ENCODE measurements at regions not wholly inside any gene's neighbourhood (a gene's known extent, or its start where the extent isn't known, plus 50 kb on each side); places are given as distances from the start of the nearest gene placed in this dataset.

DNA sequence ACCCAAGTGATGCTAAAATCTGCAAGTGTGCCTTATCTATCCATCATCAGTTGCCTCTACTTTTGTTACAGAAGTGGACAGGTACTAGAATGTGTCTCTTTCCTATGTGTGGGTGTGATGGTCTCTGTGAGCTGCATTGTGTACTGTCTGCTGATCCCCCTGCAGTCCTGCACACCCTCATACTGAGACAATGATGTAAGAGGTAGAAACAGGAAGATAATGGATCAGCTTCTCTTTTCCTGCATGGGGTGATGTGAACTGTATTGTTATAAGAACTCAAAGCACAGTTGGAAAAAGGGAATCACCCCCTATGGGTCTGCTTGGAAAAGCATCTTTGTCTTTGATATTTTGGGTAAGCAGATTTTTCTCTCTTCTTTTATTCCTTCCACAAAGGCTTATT lies 537.6 kb upstream of the CDH2 start:
- Mint-ChIP-seq H3K27ac (no peak overlapping the region), H3K4me1 (no peaks in the 10 kb centered on the region), H3K27me3 (no peaks in the 10 kb centered on the region), H3K4me3 (no peak overlapping the region), H3K36me3 (ENCODE audit: low read depth) (no peaks in the 10 kb centered on the region), H3K9me3 (peaks cover 8% of the 10 kb centered on the region)
- TF ChIP-seq, protein P1, sequence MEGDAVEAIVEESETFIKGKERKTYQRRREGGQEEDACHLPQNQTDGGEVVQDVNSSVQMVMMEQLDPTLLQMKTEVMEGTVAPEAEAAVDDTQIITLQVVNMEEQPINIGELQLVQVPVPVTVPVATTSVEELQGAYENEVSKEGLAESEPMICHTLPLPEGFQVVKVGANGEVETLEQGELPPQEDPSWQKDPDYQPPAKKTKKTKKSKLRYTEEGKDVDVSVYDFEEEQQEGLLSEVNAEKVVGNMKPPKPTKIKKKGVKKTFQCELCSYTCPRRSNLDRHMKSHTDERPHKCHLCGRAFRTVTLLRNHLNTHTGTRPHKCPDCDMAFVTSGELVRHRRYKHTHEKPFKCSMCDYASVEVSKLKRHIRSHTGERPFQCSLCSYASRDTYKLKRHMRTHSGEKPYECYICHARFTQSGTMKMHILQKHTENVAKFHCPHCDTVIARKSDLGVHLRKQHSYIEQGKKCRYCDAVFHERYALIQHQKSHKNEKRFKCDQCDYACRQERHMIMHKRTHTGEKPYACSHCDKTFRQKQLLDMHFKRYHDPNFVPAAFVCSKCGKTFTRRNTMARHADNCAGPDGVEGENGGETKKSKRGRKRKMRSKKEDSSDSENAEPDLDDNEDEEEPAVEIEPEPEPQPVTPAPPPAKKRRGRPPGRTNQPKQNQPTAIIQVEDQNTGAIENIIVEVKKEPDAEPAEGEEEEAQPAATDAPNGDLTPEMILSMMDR (IDR thresholded peaks at IDR 0.05) = no peak
- POLR2A ChIA-PET = no interaction called here
- DNase-seq = no peak
- no peak for ATAC-seq (ENCODE audit: low read depth)
- CTCF ChIA-PET = no interaction called here
- intact Hi-C loops (cut with micrococcal nuclease) = loop anchor here (10.0 kb wide), 1 partner anchor 50 kb away; no protein-coding TSS in a partner anchor

DNA sequence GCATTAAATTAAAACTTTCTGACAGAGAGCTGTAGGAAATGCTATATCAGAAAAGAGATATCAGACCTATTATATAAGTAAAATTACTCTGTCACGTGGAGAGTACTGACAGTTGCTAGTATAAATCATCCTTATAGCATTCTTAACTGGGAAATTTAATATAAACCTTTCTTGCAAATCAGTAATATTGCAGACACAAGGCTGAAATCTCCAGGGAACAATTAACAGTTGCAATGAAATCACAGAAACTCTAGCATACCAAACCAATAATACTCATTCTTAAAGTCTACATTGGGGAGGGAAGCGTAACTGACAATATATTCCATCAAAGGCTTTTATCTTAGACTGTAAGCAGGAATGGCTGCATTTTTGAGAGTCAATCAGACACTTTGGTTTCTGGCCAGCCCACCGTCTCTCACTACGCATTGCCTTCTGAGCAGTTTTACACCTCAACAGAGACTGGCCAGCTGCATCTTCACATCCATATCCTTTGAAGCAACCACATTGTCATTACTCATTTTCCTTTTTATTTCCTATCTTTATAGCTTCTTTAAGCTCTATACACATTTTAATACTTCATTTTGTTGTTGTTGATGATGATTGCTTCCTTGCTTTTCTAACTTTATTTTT lies 536.0 kb upstream of the CDH2 start:
- TF ChIP-seq, protein P1 (IDR thresholded peaks at IDR 0.05) = no peak
- H3K27me3 Mint-ChIP-seq = no peaks in the 10 kb centered on the region
- H3K4me3 Mint-ChIP-seq = no peak overlapping the region
- POLR2A ChIA-PET = no interaction called here
- no peak for ATAC-seq (ENCODE audit: low read depth)
- DNase-seq = no peak
- H3K36me3 Mint-ChIP-seq (ENCODE audit: low read depth) = no peaks in the 10 kb centered on the region
- CTCF ChIA-PET = no interaction called here
- H3K9me3 Mint-ChIP-seq = peaks cover 9% of the 10 kb centered on the region
- H3K27ac Mint-ChIP-seq = no peak overlapping the region
- intact Hi-C loops (cut with micrococcal nuclease) = loop anchor here (10.0 kb wide), 1 partner anchor 52 kb away; no protein-coding TSS in a partner anchor
- H3K4me1 Mint-ChIP-seq = no peaks in the 10 kb centered on the region

DNA sequence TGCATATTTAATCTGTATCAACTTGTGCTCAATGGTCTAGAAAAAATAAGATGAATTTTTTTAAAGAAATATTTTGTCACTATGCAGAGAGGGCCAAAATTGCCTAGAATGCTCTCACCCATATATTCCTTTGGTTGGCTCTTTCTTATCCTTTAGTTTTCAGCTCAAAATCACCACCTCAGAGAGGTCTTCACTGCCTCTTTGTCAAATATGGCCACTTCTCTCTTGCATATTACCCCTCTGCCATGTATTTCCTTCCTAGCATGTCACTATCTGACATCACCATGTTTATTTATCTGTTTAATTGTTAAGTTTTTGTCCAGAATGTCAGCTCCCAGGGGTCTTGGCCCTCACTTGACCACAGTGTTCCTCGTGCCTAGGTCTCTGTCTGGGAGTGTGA lies 535.2 kb upstream of the CDH2 start:
- ChIA-PET CTCF (no interaction called here), POLR2A (no interaction called here)
- no peak overlapping the region for H3K4me3 Mint-ChIP-seq
- no peaks in the 10 kb centered on the region for H3K4me1 Mint-ChIP-seq
- H3K9me3 Mint-ChIP-seq = peaks cover 8% of the 10 kb centered on the region
- H3K27ac Mint-ChIP-seq = no peak overlapping the region
- H3K36me3 Mint-ChIP-seq (ENCODE audit: low read depth) = no peaks in the 10 kb centered on the region
- ATAC-seq (ENCODE audit: low read depth) (no peak), DNase-seq (no peak)
- no peaks in the 10 kb centered on the region for H3K27me3 Mint-ChIP-seq
- intact Hi-C loops (cut with micrococcal nuclease) = loop anchor here (10.0 kb wide), 1 partner anchor 53 kb away; no protein-coding TSS in a partner anchor
- TF ChIP-seq, protein P1 (IDR thresholded peaks at IDR 0.05) = no peak

DNA sequence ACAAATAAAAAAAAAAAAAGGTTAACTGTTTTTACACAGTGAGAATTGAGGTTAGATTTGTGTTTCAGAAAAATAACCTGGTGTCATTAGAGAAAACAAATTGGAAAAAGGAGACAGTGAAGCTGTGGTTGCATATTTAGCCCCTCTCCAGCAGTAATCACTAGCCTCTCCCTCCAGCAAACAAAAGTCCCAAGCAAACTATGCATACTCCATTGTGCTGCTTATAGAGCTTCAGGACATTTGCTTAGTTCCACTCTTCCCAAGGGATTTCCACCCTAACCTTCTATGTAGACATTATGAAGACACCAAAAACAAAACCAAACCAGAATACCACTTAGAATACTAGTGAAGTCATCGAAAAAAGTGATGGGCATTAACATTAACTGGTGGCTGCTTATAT lies 534.2 kb upstream of the CDH2 start:
- intact Hi-C loops (cut with micrococcal nuclease) = loop anchor here (10.0 kb wide), 1 partner anchor 54 kb away; no protein-coding TSS in a partner anchor

DNA sequence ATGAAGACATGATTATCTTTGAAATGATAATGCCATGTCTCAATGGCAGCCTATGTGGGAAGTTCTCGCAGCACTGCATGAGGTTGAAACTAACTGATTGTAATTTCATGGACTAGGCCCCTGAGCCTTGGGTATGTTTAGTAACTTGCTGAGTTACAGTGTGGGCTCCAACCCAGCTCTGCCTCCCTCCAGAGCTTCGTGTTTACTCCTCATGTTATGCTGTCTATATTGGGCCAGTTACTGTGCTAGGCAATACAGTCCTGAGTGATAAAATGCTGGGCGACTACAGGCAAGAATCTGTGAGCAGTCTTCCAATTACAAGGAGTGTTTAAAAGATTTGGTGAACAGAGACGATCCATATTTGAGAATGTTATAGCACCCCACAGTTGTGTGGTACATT lies 530.1 kb upstream of the CDH2 start:
- ChIA-PET POLR2A (no interaction called here), CTCF (no interaction called here)
- H3K36me3 Mint-ChIP-seq (ENCODE audit: low read depth) = no peaks in the 10 kb centered on the region
- intact Hi-C loops (cut with micrococcal nuclease) = no loop called here
- H3K4me1 Mint-ChIP-seq = no peaks in the 10 kb centered on the region
- TF ChIP-seq, protein P1 (IDR thresholded peaks at IDR 0.05) = no peak
- no peak overlapping the region for H3K4me3 Mint-ChIP-seq
- H3K9me3 Mint-ChIP-seq = peaks cover 8% of the 10 kb centered on the region
- no peak for ATAC-seq (ENCODE audit: low read depth)
- H3K27ac Mint-ChIP-seq = no peak overlapping the region
- no peaks in the 10 kb centered on the region for H3K27me3 Mint-ChIP-seq
- DNase-seq = no peak

More for the DNA sequence above, 534.2 kb upstream of the CDH2 start:
- ATAC-seq (ENCODE audit: low read depth) (no peak), DNase-seq (no peak)
- TF ChIP-seq, protein P1 (IDR thresholded peaks at IDR 0.05) = no peak
- Mint-ChIP-seq H3K27ac (no peak overlapping the region), H3K4me1 (no peaks in the 10 kb centered on the region), H3K9me3 (peaks cover 11% of the 10 kb centered on the region), H3K4me3 (no peak overlapping the region), H3K36me3 (ENCODE audit: low read depth) (no peaks in the 10 kb centered on the region), H3K27me3 (no peaks in the 10 kb centered on the region)
- CTCF ChIA-PET = interaction anchor here (0.7 kb wide), 1 partner anchor 433 kb away, joined by 5 read pairs; no protein-coding TSS in a partner anchor
- POLR2A ChIA-PET = no interaction called here
